ENCODE measurements at regions not wholly inside any gene's neighbourhood (a gene's known extent, or its start where the extent isn't known, plus 50 kb on each side); places are given as distances from the start of the nearest gene placed in this dataset.

- no peak for TF ChIP-seq CTCF (IDR thresholded peaks at IDR 0.05)
- TF ChIP-seq ZFX (IDR thresholded peaks at IDR 0.05; ENCODE audit: borderline replicate concordance): no peak
These were observed 352.0 kb upstream of the POU3F3 start for GRCh38 chr2:104501929-104502328.

Data from 22Rv1 (cell line).